WI38 (cell line): ENCODE measurements at regions not wholly inside any gene's neighbourhood (a gene's known extent, or its start where the extent isn't known, plus 50 kb on each side); places are given as distances from the start of the nearest gene placed in this dataset.

Source experiments
- H3K4me3 ChIP-seq: 2 replicates; pipeline ENCODE4 v1.5.1; 2011; ENCODE audit warnings: low read depth, mild to moderate bottlenecking, control low read depth, low read length
- CTCF ChIP-seq: IDR thresholded peaks from 2 replicates; pipeline ENCODE4 v1.5.1; 2012; ENCODE audit warnings: low read depth, mild to moderate bottlenecking, control low read depth, low read length

GRCh38 chr15:87689716-87690115 lies 566.8 kb downstream of the NTRK3 start:
- H3K4me3 ChIP-seq = no peak overlapping the region
- no peak for TF ChIP-seq CTCF

- TF ChIP-seq CTCF = no peak
- no peak overlapping the region for H3K4me3 ChIP-seq
Observed at GRCh38 chr15:87687523-87687870, 569.0 kb downstream of the NTRK3 start.

GRCh38 chr15:87686841-87687522 lies 569.6 kb downstream of the NTRK3 start:
- no peak for TF ChIP-seq CTCF
- H3K4me3 ChIP-seq = no peak overlapping the region

GRCh38 chr15:87686339-87686738 lies 570.2 kb downstream of the NTRK3 start:
- no peak overlapping the region for H3K4me3 ChIP-seq
- no peak for TF ChIP-seq CTCF

- H3K4me3 ChIP-seq = no peak overlapping the region
- TF ChIP-seq CTCF = no peak
Observed at GRCh38 chr15:87682527-87682926, 574.0 kb downstream of the NTRK3 start.

- H3K4me3 ChIP-seq = no peak overlapping the region
- no peak for TF ChIP-seq CTCF
Observed at GRCh38 chr15:87681104-87681503, 575.4 kb downstream of the NTRK3 start.

GRCh38 chr15:87680208-87680607 lies 576.3 kb downstream of the NTRK3 start:
- no peak for TF ChIP-seq CTCF
- no peak overlapping the region for H3K4me3 ChIP-seq
